ENCODE measurements at regions not wholly inside any gene's neighbourhood (a gene's known extent, or its start where the extent isn't known, plus 50 kb on each side); places are given as distances from the start of the nearest gene placed in this dataset.

DNA sequence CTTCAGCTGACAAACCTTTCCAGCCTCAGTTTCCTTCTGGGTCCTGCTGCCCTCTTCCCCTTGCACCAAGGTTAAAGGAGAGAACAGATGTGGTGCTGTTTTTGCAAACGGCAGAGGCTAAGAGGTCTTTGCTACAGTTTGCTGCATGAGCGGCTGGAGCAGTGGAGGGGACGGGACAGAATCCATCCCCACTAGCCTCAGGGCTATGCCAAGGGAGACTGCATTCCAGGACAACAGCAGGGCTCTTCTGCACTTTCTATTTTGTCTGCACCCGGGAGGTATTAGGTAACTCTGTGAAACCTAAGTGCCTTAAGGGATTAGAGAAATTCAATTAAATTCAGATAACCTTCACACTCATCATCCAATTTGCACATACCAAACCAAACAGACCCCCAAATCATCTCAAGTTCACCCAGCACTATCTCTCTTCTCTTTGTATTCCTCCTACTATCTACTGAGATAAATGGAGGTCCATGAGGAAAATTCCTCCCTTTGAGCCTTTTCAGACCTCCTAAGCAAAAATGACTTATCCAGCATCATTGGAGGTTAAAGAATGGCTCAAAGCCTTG lies 103.8 kb upstream of the VRK1 start:
- Mint-ChIP-seq H3K27me3 (ENCODE audit: unreplicated experiment) (peaks cover 90% of the 10 kb centered on the region), H3K9me3 (ENCODE audit: low read depth, unreplicated experiment) (no peaks in the 10 kb centered on the region), H3K4me1 (ENCODE audit: low read depth, unreplicated experiment) (no peaks in the 10 kb centered on the region), H3K36me3 (ENCODE audit: insufficient read depth, unreplicated experiment) (peaks cover 3% of the 10 kb centered on the region), H3K4me3 (ENCODE audit: low read depth, unreplicated experiment) (no peak overlapping the region), H3K27ac (ENCODE audit: unreplicated experiment) (no peak overlapping the region)
- CTCF ChIA-PET, result no interaction called here
- TF ChIP-seq, protein P1, sequence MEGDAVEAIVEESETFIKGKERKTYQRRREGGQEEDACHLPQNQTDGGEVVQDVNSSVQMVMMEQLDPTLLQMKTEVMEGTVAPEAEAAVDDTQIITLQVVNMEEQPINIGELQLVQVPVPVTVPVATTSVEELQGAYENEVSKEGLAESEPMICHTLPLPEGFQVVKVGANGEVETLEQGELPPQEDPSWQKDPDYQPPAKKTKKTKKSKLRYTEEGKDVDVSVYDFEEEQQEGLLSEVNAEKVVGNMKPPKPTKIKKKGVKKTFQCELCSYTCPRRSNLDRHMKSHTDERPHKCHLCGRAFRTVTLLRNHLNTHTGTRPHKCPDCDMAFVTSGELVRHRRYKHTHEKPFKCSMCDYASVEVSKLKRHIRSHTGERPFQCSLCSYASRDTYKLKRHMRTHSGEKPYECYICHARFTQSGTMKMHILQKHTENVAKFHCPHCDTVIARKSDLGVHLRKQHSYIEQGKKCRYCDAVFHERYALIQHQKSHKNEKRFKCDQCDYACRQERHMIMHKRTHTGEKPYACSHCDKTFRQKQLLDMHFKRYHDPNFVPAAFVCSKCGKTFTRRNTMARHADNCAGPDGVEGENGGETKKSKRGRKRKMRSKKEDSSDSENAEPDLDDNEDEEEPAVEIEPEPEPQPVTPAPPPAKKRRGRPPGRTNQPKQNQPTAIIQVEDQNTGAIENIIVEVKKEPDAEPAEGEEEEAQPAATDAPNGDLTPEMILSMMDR (IDR thresholded peaks at IDR 0.05; ENCODE audit: unreplicated experiment), result no peak
- intact Hi-C loops (cut with micrococcal nuclease; ENCODE audit: unreplicated experiment), result no loop called here
- no TSS peak for BruUV-seq (replicated peaks)
- DNase-seq, result no peak

DNA sequence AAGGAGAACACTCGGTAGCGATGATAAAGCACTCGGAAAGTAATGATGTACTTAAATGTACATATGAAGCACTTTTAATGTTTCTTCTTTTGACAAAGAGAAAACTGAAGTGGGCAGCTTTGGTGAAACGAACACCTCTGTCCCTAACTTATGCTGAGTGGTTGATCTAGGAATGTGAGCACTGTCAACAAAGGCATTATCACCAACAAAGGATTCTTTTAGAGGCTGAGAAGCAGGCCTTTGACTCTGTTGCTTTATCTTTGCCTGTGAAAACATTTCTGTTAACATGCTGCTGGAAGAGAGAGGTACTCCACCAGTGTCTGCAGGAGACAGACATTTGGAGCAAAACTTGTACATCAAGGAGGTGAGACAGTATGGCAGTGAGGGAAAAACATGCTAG lies 103.2 kb upstream of the VRK1 start:
- Mint-ChIP-seq H3K4me1 (ENCODE audit: low read depth, unreplicated experiment) (no peaks in the 10 kb centered on the region), H3K4me3 (ENCODE audit: low read depth, unreplicated experiment) (no peak overlapping the region), H3K27ac (ENCODE audit: unreplicated experiment) (no peak overlapping the region), H3K36me3 (ENCODE audit: insufficient read depth, unreplicated experiment) (peaks cover 3% of the 10 kb centered on the region), H3K9me3 (ENCODE audit: low read depth, unreplicated experiment) (no peaks in the 10 kb centered on the region), H3K27me3 (ENCODE audit: unreplicated experiment) (peaks cover 86% of the 10 kb centered on the region)
- intact Hi-C loops (cut with micrococcal nuclease; ENCODE audit: unreplicated experiment), result no loop called here
- TF ChIP-seq, protein P1 (IDR thresholded peaks at IDR 0.05; ENCODE audit: unreplicated experiment), result no peak
- DNase-seq, result no peak
- CTCF ChIA-PET, result no interaction called here
- BruUV-seq (replicated peaks), result no TSS peak

DNA sequence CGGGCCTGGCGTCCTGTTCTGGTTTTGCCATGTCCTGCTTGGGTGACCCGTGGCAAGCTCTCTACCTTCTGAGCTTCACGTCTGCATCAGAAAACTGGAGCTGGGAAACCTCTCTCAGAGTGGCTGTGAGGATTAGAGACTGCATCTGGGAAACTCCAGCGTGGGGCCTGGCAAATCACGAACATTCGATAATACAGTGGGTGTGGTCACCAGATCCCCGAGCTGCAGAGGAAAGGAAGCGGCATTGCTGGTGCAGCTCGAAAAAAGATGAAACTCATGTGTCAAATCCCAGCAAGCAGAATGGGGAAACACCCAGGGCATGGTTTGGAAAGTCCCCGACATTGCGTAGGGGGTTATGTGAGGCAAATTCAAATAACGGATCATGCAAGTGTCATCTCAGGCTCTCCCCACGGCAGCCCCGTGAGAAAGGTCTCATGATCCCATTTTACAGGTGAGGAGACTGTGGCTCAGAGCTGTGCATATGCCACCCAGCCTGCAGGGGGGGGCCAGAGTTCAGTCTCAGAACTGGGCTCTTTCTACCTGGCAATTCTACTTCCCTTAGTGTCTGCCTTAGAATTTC lies 98.1 kb upstream of the VRK1 start:
- no TSS peak for BruUV-seq (replicated peaks)
- H3K9me3 Mint-ChIP-seq (ENCODE audit: low read depth, unreplicated experiment), result no peaks in the 10 kb centered on the region
- H3K4me3 Mint-ChIP-seq (ENCODE audit: low read depth, unreplicated experiment), result no peak overlapping the region
- no peak for DNase-seq
- intact Hi-C loops (cut with micrococcal nuclease; ENCODE audit: unreplicated experiment), result no loop called here
- CTCF ChIA-PET, result no interaction called here
- no peaks in the 10 kb centered on the region for H3K36me3 Mint-ChIP-seq (ENCODE audit: insufficient read depth, unreplicated experiment)
- peaks cover 58% of the 10 kb centered on the region for H3K27me3 Mint-ChIP-seq (ENCODE audit: unreplicated experiment)
- no peak overlapping the region for H3K27ac Mint-ChIP-seq (ENCODE audit: unreplicated experiment)
- TF ChIP-seq, protein P1 (IDR thresholded peaks at IDR 0.05; ENCODE audit: unreplicated experiment), result no peak
- no peaks in the 10 kb centered on the region for H3K4me1 Mint-ChIP-seq (ENCODE audit: low read depth, unreplicated experiment)

DNA sequence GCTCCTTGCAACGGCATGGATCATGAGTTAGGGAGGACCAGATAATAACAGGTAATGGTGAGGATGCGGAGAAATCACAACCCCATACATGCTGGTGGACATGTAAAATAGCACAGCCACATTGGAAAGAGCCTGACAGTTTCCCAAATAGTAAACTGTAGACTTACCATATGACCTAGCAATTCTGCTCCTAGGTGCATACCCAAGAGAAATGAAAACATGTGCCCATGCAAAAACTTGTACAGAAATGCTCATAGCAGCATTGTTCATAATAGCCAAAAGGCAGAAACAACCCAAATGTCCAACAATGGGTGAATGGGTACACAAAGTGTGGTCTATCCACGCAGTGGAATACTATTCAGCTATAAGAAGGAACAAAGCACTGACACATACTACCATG lies 97.5 kb upstream of the VRK1 start:
- Mint-ChIP-seq H3K27ac (ENCODE audit: unreplicated experiment) (no peak overlapping the region), H3K4me3 (ENCODE audit: low read depth, unreplicated experiment) (no peak overlapping the region), H3K4me1 (ENCODE audit: low read depth, unreplicated experiment) (no peaks in the 10 kb centered on the region), H3K36me3 (ENCODE audit: insufficient read depth, unreplicated experiment) (no peaks in the 10 kb centered on the region), H3K9me3 (ENCODE audit: low read depth, unreplicated experiment) (no peaks in the 10 kb centered on the region), H3K27me3 (ENCODE audit: unreplicated experiment) (peaks cover 58% of the 10 kb centered on the region)
- BruUV-seq (replicated peaks), result no TSS peak
- no peak for DNase-seq
- intact Hi-C loops (cut with micrococcal nuclease; ENCODE audit: unreplicated experiment), result no loop called here
- CTCF ChIA-PET, result no interaction called here
- TF ChIP-seq, protein P1 (IDR thresholded peaks at IDR 0.05; ENCODE audit: unreplicated experiment), result no peak

Measured in Calu3 (cell line).